Activated T-helper 1 cell treated with anti-CD3 and anti-CD28 coated beads, Interleukin-12 subunit alpha, Interleukin-12 subunit beta, Interleukin-2, Interleukin-4 antibody, amounts not matched to agents 30 ng/mL and 10 ng/mL and 1 ng/mL, durations not matched to agents 14 hours and 24 hours and 36 hours (primary cell): ENCODE measurements at regions not wholly inside any gene's neighbourhood (a gene's known extent, or its start where the extent isn't known, plus 50 kb on each side); places are given as distances from the start of the nearest gene placed in this dataset.

Source experiments
- DNase-seq: peaks from one replicate; pipeline ENCODE4 v3.0.0; 2021; ENCODE audit warnings: low spot score
- H3K27ac Mint-ChIP-seq: one replicate; pipeline ENCODE4 v1.8.0; 2021; ENCODE audit warnings: mild to moderate bottlenecking, mixed read lengths
- H3K27me3 Mint-ChIP-seq: one replicate; pipeline ENCODE4 v1.8.0; 2022; ENCODE audit warnings: mild to moderate bottlenecking, moderate library complexity, mixed read lengths; ENCODE audit not compliant: insufficient read depth
- H3K36me3 Mint-ChIP-seq: one replicate; pipeline ENCODE4 v1.8.0; 2021; ENCODE audit warnings: low read depth, mixed read lengths
- H3K4me1 Mint-ChIP-seq: one replicate; pipeline ENCODE4 v1.8.0; 2021; ENCODE audit warnings: low read depth, mixed read lengths
- H3K4me3 Mint-ChIP-seq: one replicate; pipeline ENCODE4 v1.8.0; 2021; ENCODE audit warnings: mild to moderate bottlenecking, moderate library complexity, mixed read lengths
- H3K9me3 Mint-ChIP-seq: one replicate; pipeline ENCODE4 v1.8.0; 2021; ENCODE audit warnings: mixed read lengths
- intact Hi-C: fragments of 100-400 bp; cut with micrococcal nuclease; formaldehyde crosslinking; loops from one replicate; pipeline ENCODE4 v1.15.1; 2024

DNA sequence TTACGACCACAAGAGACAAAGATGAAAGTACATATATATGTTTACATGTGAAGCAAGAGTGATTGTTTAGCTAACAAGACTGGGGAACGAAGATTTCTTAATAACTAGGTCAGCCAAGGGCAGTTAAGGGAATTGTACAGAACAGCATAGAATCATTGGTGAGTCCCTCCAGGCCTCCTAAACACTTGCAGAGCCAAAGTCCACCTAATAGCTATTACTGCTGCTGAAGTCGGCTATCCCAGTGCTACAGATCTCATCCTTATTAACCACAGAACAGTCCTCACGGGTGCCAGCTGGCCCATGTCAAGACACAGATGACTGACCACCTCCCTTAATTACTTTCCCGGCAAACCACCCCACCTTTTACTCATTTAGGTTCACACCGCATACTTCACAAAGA lies 68.5 kb upstream of the OPCML start:
- no peaks in the 10 kb centered on the region for H3K36me3 Mint-ChIP-seq
- H3K4me3 Mint-ChIP-seq, result no peak overlapping the region
- no peaks in the 10 kb centered on the region for H3K27me3 Mint-ChIP-seq
- no peak overlapping the region for H3K27ac Mint-ChIP-seq
- intact Hi-C loops, result no loop called here
- no peaks in the 10 kb centered on the region for H3K4me1 Mint-ChIP-seq
- no peaks in the 10 kb centered on the region for H3K9me3 Mint-ChIP-seq
- no peak for DNase-seq

DNA sequence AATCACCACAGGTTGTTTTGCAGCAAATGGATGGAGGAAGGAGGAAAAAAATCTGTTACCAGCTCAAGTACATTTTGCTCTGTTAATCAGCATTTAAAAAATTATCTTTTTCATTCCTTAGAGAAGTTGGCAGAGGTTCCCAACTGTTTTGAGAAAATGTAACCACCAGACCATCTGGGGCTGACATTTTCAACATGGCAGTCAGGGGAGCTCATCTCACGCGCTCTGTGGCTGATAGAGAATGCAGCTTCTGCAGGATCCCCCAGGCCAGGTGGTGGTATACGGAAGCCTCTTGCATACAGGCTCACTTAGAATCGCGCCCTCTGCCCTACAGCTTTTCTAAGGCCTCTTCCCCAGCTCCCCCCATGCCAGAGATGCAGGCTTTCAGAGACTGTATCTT lies 68.0 kb upstream of the OPCML start:
- Mint-ChIP-seq H3K27ac (no peak overlapping the region), H3K27me3 (no peaks in the 10 kb centered on the region), H3K36me3 (no peaks in the 10 kb centered on the region), H3K9me3 (no peaks in the 10 kb centered on the region), H3K4me3 (no peak overlapping the region), H3K4me1 (no peaks in the 10 kb centered on the region)
- no peak for DNase-seq
- intact Hi-C loops, result no loop called here

DNA sequence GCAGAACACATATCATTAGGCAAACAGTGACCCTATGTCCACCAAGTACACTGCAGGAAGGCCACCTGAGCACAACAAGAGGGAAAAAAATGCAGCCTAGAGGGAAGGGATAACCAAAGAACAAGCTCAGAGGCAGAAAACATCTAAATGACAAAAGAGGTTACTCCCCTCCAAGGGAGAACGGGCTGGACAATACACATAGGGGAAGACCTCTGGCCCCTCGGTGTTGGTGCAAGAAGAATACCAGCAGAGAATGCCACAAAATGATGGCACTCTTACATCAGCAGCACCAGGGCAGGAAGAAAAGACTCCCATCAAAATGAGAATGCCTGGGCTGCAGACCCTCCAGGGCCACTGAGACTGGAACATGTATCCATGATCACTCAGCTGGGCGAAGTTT lies 66.6 kb upstream of the OPCML start:
- no peaks in the 10 kb centered on the region for H3K9me3 Mint-ChIP-seq
- H3K4me3 Mint-ChIP-seq, result no peak overlapping the region
- intact Hi-C loops, result no loop called here
- no peaks in the 10 kb centered on the region for H3K4me1 Mint-ChIP-seq
- no peaks in the 10 kb centered on the region for H3K36me3 Mint-ChIP-seq
- no peaks in the 10 kb centered on the region for H3K27me3 Mint-ChIP-seq
- DNase-seq, result no peak
- no peak overlapping the region for H3K27ac Mint-ChIP-seq

DNA sequence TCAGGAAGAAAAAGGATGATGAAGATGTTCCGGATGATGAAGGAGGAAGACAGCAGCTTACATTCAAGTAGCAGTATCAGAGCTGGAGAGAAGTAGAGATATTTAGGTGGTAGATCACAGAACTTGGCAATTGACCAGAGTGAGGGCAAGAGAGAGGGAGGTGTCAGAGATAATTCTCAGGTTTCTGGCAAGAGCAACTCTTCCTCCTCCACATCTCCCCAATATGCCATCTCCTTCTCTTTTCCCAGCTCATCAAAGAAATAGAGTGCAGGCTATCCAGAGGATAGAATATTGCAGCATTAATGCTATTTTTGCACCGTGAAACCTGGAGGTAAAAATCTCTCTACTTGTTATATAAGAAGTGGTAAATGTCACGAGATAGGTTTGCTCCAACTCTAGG lies 64.9 kb upstream of the OPCML start:
- Mint-ChIP-seq H3K9me3 (no peaks in the 10 kb centered on the region), H3K4me3 (no peak overlapping the region)

DNA sequence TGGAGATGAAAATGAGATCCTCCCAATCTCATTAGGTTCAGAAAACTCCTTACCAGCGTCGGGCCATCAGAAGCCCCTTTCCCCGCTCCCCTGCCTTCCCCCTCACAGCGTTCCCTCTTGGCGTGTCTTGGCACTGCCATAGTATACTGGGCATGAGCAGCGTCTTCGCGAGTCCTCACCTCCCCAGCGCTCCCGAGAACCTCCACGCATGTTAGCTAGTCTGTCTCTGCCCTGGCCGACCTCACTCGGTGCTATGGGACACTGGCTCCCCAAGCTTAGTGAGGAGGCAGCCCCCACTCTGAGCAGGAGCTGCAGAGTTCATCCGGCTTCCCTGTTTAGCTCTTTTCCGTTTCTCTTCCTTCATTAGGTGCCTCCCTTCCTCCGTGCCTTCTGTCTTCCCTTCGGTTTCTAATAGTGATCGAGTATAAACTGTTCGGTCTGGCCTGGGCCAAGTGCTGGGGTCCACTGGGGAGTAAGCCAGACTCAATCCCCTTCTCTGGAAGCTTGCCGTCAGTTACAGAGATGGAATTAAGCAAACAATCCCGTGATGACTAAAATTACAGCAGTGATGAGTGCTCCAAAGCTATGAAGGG lies 63.8 kb upstream of the OPCML start:
- Mint-ChIP-seq H3K4me1 (no peaks in the 10 kb centered on the region), H3K27ac (no peak overlapping the region), H3K36me3 (no peaks in the 10 kb centered on the region), H3K9me3 (no peaks in the 10 kb centered on the region), H3K4me3 (no peak overlapping the region), H3K27me3 (no peaks in the 10 kb centered on the region)
- intact Hi-C loops, result no loop called here
- DNase-seq, result no peak

More for the DNA sequence above, 64.9 kb upstream of the OPCML start:
- no peak for DNase-seq
- Mint-ChIP-seq H3K27ac (no peak overlapping the region), H3K36me3 (no peaks in the 10 kb centered on the region), H3K27me3 (no peaks in the 10 kb centered on the region), H3K4me1 (no peaks in the 10 kb centered on the region)
- intact Hi-C loops, result no loop called here

DNA sequence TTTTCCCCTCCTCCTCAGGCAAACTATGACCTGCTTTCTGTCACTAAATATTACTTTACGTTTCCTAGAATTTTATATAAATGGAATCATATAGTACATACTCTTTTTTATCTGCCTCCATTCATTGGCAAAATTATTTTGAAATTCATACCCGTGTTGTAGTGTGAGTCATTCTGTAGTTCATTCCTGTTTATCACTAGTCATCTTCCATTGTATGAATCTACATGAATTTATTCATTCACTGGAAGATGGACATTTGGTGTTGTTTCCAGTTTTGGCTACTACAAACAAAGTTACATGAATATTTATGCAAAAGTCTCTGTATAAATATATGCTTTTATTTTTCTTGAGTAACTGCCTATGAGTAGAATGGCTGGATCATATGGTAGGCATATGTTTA lies 60.7 kb upstream of the OPCML start:
- H3K9me3 Mint-ChIP-seq, result no peaks in the 10 kb centered on the region
- no peak overlapping the region for H3K4me3 Mint-ChIP-seq
- no peak for DNase-seq
- no peaks in the 10 kb centered on the region for H3K36me3 Mint-ChIP-seq
- no peaks in the 10 kb centered on the region for H3K27me3 Mint-ChIP-seq
- no peak overlapping the region for H3K27ac Mint-ChIP-seq
- H3K4me1 Mint-ChIP-seq, result no peaks in the 10 kb centered on the region
- intact Hi-C loops, result no loop called here

DNA sequence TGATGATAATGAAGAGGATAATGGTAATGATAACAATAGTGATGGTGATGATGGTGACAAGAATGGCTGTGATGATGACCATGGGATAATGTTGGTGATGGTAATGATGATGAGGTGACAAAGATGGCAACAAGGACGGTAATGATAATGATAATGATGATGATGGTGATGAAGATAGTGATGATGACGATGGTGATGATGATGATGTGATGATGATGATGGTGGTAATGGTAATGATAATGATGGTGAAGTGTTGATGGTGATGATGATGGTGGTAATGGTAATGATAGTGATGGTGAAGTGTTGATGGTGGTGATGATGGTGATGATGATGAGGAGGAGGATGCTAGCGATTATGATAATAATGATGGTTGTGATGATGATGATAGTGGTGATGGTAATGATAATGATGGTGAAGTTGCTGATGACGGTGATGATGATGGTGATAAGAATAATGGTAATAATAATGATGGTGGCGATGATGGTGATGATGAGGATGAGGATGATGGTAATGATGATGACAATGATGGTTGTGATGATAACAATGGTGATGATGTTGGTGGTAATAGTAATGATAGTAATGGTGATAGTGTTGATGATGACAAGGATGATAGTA lies 54.7 kb upstream of the OPCML start:
- intact Hi-C loops, result no loop called here
- Mint-ChIP-seq H3K4me1 (no peaks in the 10 kb centered on the region), H3K9me3 (no peaks in the 10 kb centered on the region), H3K27me3 (no peaks in the 10 kb centered on the region), H3K27ac (no peak overlapping the region), H3K36me3 (no peaks in the 10 kb centered on the region), H3K4me3 (no peak overlapping the region)
- DNase-seq, result no peak

DNA sequence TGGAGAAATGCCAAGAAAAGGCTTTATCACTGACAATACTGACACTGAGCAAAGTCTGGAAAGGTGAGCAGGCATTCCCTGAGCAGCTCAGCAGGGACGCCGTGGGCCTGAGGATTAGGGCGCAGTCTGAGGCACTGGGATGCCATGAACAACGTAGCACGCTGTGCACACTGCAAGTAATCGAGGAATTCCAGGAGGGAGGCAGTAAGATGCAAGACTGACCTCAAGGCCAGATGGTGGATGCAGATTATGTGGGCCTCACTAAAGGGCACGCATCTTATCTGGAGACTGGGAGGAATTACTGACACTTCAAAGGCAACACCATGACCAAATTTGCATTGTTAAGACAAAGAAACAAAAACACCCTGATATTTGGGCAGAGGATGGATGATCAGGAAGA lies 50.4 kb upstream of the OPCML start:
- H3K9me3 Mint-ChIP-seq, result no peaks in the 10 kb centered on the region
- H3K4me1 Mint-ChIP-seq, result no peaks in the 10 kb centered on the region
- no peak overlapping the region for H3K27ac Mint-ChIP-seq
- no peak for DNase-seq
- H3K36me3 Mint-ChIP-seq, result no peaks in the 10 kb centered on the region
- H3K4me3 Mint-ChIP-seq, result no peak overlapping the region
- H3K27me3 Mint-ChIP-seq, result peaks cover 2% of the 10 kb centered on the region
- intact Hi-C loops, result no loop called here

DNA sequence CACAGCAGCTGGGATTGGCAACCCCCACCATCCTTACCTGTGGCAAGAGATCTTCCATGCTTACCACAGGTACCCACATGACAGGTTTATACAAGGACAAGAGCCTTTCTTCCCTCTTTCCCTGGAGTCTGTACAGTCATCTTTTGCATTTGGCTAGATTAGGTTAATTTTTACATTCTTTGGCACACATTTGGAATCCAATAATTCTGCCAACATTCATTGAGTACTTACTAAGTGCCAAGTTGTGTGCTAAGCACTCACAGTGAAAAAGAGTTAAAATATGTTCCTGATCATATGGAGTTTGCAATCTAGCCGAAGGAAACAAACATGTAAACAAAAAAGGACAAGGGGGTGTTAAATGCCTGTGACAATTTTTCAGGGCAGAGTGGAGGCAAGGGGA lies 50.0 kb upstream of the OPCML start:
- H3K4me3 Mint-ChIP-seq, result no peak overlapping the region
- no peaks in the 10 kb centered on the region for H3K9me3 Mint-ChIP-seq
- intact Hi-C loops, result no loop called here
- no peaks in the 10 kb centered on the region for H3K36me3 Mint-ChIP-seq
- no peak overlapping the region for H3K27ac Mint-ChIP-seq
- DNase-seq, result no peak
- peaks cover 2% of the 10 kb centered on the region for H3K27me3 Mint-ChIP-seq
- no peaks in the 10 kb centered on the region for H3K4me1 Mint-ChIP-seq
